ENCODE measurements at regions not wholly inside any gene's neighbourhood (a gene's known extent, or its start where the extent isn't known, plus 50 kb on each side); places are given as distances from the start of the nearest gene placed in this dataset.
"Not testable (repeated sequence)": the region's sequence is repeated elsewhere in the genome, so short reads cannot be mapped to it uniquely, and the experiment has no call there.

DNA sequence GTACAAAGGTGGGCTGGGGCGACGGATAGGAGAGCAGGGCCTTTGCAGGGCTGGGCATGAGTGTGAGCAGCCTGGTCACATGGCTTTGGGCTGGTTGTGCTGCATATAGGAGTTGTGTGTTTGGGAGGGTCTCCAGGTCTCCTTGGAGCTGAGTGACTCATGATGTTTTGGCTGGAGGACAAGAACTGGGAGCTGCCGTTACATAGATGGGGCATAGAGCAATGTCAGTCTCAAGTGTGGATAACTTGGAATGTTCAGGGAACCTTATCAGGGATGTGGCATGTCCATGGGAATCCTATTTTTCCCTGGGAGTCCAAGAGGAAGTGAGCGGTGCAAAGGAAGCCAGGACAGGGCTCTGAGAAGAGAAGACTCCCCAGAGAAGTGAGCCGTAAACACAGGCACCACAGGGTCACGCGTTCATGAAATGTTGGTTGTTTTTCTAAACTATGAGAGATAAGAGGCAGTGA, 136.4 kb upstream of the KCNE2 start:
- no peaks in the 10 kb centered on the region for H3K4me1 Mint-ChIP-seq (ENCODE audit: low read depth)
- DNase-seq (ENCODE audit: low spot score): no peak
- H3K27me3 Mint-ChIP-seq (ENCODE audit: insufficient read depth): no peaks in the 10 kb centered on the region
- intact Hi-C loops (cut with micrococcal nuclease): no loop called here
- no peaks in the 10 kb centered on the region for H3K9me3 Mint-ChIP-seq
- H3K27ac Mint-ChIP-seq: no peak overlapping the region
- no peaks in the 10 kb centered on the region for H3K36me3 Mint-ChIP-seq (ENCODE audit: low read depth)
- no peak overlapping the region for H3K4me3 Mint-ChIP-seq

DNA sequence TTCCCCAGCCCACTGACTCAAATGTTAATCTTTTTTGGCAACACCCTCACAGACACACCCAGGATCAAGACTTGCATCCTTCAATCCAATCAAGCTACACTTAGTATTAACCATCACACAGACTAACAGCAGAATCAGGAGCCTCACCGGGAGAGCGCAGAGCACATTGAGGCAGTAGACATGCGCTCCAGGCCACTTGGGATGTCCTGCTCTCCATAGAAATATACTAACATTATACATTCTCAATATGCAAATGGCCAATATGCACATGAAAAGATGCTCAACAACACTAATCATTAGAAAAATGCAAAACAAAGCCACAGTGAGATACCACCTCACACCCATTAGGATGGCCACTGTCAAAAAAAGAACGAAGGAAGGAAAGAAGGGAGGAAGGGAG, 135.0 kb upstream of the KCNE2 start:
- Mint-ChIP-seq H3K36me3 (ENCODE audit: low read depth) (no peaks in the 10 kb centered on the region), H3K4me1 (ENCODE audit: low read depth) (no peaks in the 10 kb centered on the region), H3K9me3 (no peaks in the 10 kb centered on the region), H3K27me3 (ENCODE audit: insufficient read depth) (no peaks in the 10 kb centered on the region), H3K27ac (no peak overlapping the region), H3K4me3 (no peak overlapping the region)
- DNase-seq (ENCODE audit: low spot score): no peak
- intact Hi-C loops (cut with micrococcal nuclease): no loop called here

DNA sequence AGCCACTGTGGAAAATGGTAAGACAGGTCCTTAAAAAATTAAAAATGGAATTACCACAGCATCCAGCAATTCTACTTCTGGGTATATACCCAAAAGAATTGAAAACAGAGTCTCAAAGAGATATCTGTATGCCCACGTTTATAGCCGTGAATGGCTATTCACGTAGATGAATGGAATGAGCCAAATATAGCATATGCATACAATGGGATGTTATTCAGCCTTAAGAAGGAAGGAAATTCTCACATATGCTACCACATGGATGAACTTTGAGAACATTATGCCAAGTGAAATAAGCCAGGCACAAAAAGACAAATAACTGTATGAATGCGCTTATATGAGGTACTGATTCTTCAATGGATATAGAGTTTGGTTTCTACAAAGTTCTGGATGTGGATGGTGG, 134.5 kb upstream of the KCNE2 start:
- no peaks in the 10 kb centered on the region for H3K27me3 Mint-ChIP-seq (ENCODE audit: insufficient read depth)
- H3K4me1 Mint-ChIP-seq (ENCODE audit: low read depth): no peaks in the 10 kb centered on the region
- intact Hi-C loops (cut with micrococcal nuclease): no loop called here
- DNase-seq (ENCODE audit: low spot score): no peak
- H3K9me3 Mint-ChIP-seq: no peaks in the 10 kb centered on the region
- no peaks in the 10 kb centered on the region for H3K36me3 Mint-ChIP-seq (ENCODE audit: low read depth)
- no peak overlapping the region for H3K27ac Mint-ChIP-seq
- H3K4me3 Mint-ChIP-seq: no peak overlapping the region

DNA sequence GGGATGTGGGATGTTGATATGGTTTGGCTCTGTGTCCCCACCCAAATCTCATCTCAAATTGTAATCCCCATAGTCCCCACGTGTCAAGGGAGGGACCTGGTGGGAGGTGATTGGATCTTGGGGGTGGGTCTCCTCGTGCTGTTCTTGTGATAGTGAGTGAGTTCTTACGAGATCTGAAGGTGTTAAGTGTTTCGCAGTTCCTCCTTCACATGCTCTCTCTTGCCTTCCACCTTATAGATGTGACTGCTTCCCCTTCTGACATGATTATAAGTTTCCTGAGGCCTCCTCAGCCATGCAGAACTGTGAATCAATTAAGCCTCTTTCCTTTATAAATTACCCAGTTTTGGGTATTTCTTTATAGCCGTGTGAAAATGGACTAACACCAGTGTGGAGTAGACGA, 130.1 kb upstream of the KCNE2 start:
- H3K27ac Mint-ChIP-seq; H3K36me3 Mint-ChIP-seq (ENCODE audit: low read depth); DNase-seq (ENCODE audit: low spot score); H3K9me3 Mint-ChIP-seq; H3K4me3 Mint-ChIP-seq; H3K4me1 Mint-ChIP-seq (ENCODE audit: low read depth); intact Hi-C loops (cut with micrococcal nuclease): not testable (repeated sequence)
- H3K27me3 Mint-ChIP-seq (ENCODE audit: insufficient read depth): peaks cover 10% of the 10 kb centered on the region

DNA sequence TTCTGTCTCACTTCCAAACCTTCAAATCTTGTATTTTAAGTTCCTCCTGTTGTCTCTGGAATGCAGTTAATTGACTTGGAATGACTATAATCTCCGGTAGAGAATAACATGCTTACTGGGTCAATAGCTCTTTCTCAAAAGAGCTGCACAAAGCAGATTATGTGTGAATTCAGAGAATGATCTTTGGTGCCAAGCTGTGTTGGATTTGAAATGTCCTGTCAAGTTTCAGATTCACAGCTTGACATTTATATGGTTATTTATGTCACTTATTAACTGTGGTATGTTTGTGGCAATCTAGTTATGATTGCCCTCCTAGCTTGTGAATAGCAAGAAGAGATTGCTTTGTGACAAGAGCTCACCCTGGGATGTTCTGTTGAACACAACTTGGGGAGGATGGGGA, 128.3 kb upstream of the KCNE2 start:
- Mint-ChIP-seq H3K27ac (no peak overlapping the region), H3K27me3 (ENCODE audit: insufficient read depth) (peaks cover 10% of the 10 kb centered on the region), H3K4me1 (ENCODE audit: low read depth) (peaks cover 4% of the 10 kb centered on the region), H3K9me3 (peaks cover 3% of the 10 kb centered on the region), H3K4me3 (no peak overlapping the region), H3K36me3 (ENCODE audit: low read depth) (peaks cover 4% of the 10 kb centered on the region)
- DNase-seq (ENCODE audit: low spot score): no peak
- intact Hi-C loops (cut with micrococcal nuclease): no loop called here

DNA sequence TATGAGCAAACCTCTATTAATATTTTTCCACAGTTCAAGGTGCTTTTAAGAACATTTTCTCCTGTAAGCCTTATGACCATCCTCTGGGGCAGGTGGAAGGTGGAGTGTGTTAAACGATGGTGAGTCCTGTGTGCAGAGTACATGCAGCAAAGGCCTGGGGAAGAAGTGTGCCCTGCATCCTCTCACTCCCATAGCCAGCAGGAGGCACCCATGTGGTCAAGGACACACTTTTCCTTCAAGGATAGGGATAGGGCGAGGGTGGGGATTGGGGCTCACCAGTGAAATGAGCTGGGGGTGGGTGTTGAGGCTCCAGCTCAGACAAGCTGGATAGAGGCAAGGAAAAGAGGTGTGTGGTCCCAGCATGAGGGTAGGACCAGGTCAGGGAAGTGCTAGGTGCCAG, 120.8 kb upstream of the KCNE2 start:
- Mint-ChIP-seq H3K4me3 (no peak overlapping the region), H3K4me1 (ENCODE audit: low read depth) (no peaks in the 10 kb centered on the region), H3K27ac (no peak overlapping the region), H3K36me3 (ENCODE audit: low read depth) (no peaks in the 10 kb centered on the region), H3K27me3 (ENCODE audit: insufficient read depth) (peaks cover 3% of the 10 kb centered on the region), H3K9me3 (peaks cover 14% of the 10 kb centered on the region)
- DNase-seq (ENCODE audit: low spot score): no peak
- intact Hi-C loops (cut with micrococcal nuclease): loop anchor here (2.0 kb wide), 1 partner anchor 318 kb away; no protein-coding TSS in a partner anchor

DNA sequence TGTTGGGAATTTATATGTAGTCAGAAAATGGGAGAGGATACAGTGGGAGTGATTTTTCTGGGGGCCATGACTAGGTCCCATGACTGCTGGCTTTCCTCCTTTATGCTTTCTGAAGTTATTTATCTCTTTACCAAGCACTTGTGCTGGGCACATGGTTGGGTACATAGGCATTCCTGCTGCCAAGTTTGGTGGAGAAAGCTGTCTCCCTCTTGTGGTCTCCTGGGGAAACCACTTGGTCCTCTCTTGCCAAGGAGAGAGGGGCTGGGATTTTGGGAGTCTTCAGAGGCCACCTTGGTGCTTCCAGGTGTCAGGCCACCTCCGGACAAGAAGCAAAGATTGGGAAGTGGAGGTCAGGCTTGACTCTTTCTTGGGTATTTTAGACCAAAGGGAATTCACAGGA, 120.2 kb upstream of the KCNE2 start:
- DNase-seq (ENCODE audit: low spot score): no peak
- Mint-ChIP-seq H3K9me3 (peaks cover 19% of the 10 kb centered on the region), H3K27ac (no peak overlapping the region), H3K27me3 (ENCODE audit: insufficient read depth) (peaks cover 3% of the 10 kb centered on the region), H3K4me3 (no peak overlapping the region), H3K36me3 (ENCODE audit: low read depth) (no peaks in the 10 kb centered on the region), H3K4me1 (ENCODE audit: low read depth) (no peaks in the 10 kb centered on the region)
- intact Hi-C loops (cut with micrococcal nuclease): loop anchor here (2.0 kb wide), 1 partner anchor 319 kb away; no protein-coding TSS in a partner anchor

DNA sequence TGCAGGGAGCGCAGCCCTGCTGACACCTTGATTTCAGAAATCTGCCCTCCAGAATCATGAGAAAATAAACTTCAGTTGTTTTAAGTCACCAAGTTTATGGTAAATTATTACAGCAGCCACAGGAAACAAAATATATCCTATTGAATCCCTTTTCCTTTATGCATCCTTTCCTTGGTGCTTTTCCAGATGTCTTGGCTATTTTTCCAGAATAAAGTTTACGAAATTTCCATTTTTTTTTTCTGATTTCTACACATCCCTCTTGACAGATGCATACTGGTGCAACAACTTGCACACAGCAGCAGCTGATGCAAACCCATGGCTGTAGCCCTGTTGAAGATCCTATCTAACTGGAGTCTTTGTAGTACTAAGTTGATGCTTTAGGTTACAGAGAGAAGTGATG, 111.1 kb upstream of the KCNE2 start:
- Mint-ChIP-seq H3K4me3 (no peak overlapping the region), H3K27ac (no peak overlapping the region), H3K27me3 (ENCODE audit: insufficient read depth) (peaks cover 8% of the 10 kb centered on the region), H3K9me3 (peaks cover 41% of the 10 kb centered on the region), H3K36me3 (ENCODE audit: low read depth) (peaks cover 2% of the 10 kb centered on the region), H3K4me1 (ENCODE audit: low read depth) (no peaks in the 10 kb centered on the region)
- no peak for DNase-seq (ENCODE audit: low spot score)
- intact Hi-C loops (cut with micrococcal nuclease): no loop called here

DNA sequence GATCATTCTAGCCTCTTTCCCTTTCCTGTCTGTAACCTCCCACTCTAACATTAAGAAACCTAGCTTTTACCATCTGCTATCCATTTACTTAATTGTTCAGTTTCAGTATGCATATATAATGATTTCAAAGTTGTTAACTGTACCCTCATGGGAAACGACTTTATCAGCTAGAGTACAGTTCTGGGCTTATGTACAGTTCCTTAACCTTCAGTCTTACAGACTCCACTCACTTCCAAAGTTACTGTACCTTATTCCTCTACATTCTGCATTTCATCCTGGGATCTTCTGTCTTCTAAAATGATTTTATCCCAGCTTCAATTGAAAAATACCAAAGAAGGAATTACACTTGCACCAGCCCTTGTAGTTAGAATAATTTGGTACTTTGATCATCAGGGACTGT, 108.7 kb upstream of the KCNE2 start:
- H3K27ac Mint-ChIP-seq: no peak overlapping the region
- H3K4me3 Mint-ChIP-seq: no peak overlapping the region
- H3K4me1 Mint-ChIP-seq (ENCODE audit: low read depth): no peaks in the 10 kb centered on the region
- DNase-seq (ENCODE audit: low spot score): no peak
- peaks cover 39% of the 10 kb centered on the region for H3K9me3 Mint-ChIP-seq
- intact Hi-C loops (cut with micrococcal nuclease): no loop called here
- H3K36me3 Mint-ChIP-seq (ENCODE audit: low read depth): peaks cover 2% of the 10 kb centered on the region
- H3K27me3 Mint-ChIP-seq (ENCODE audit: insufficient read depth): peaks cover 16% of the 10 kb centered on the region

DNA sequence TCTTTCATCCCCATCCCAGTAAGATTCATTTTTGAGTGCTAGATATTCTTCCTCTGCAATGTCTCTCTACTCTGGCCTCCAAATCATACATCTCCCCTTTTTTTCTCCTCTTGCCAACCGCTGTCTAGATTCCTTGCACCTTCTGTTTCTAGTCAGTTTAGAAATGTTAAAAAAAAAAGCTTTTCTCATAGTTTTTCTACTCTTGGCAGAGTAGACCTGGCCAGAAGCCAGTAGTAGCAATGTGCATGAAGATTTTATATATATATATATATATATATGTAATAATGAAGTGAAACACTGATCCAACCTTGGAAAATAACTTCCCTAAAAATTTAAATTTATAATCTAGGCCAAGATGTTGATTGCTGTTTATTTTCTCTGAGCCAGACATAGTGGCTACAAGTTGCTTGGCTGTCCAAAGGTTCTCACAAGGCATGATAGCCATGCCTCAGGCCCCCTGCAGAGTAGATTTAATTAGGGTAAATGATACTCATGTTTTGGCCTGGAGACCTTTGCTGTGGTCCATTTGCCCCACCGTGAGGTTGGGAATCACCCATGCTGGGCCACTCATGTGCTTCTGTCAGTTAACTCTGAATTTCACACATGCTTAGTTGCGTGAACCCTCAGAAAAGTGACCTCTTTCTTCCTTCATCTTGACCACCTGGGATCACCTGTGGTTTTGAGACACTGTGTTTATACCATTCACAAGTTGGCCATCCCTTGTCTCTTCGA, 103.4 kb upstream of the KCNE2 start:
- DNase-seq (ENCODE audit: low spot score): no peak

DNA sequence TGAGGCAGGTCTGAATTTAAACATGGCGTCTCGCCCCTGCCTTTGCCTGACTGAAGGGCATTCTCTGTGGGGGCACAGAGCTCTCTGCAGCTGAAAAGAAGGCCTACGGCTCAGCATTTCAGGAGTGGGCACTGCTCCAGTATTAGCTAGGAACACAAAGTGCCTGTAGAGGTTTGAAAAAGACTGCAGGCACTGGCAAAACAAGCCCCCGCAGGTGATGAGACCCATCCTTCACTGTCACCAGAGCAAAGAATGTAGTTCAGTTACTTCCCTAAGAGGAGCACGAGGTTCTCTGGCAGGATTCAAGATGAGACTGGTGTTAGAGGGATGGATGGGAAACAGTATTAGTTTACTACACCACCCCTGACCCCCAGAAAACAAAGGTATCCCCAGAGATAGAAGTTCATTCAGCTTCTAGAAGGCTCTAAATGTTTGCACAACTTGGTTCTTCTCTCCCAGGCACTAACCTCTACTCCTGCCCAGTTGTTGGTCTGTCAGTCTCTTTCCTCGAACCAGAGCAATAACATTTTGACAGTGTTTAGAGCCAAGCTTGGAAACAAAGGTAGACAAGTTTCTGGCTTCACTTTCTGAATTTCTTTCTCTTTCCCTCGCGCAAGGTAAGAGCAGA, 101.9 kb upstream of the KCNE2 start:
- Mint-ChIP-seq H3K4me3 (no peak overlapping the region), H3K27ac (no peak overlapping the region), H3K36me3 (ENCODE audit: low read depth) (peaks cover 8% of the 10 kb centered on the region), H3K4me1 (ENCODE audit: low read depth) (no peaks in the 10 kb centered on the region), H3K9me3 (peaks cover 25% of the 10 kb centered on the region), H3K27me3 (ENCODE audit: insufficient read depth) (peaks cover 10% of the 10 kb centered on the region)
- no peak for DNase-seq (ENCODE audit: low spot score)
- intact Hi-C loops (cut with micrococcal nuclease): no loop called here

More for the DNA sequence above, 103.4 kb upstream of the KCNE2 start:
- H3K27me3 Mint-ChIP-seq (ENCODE audit: insufficient read depth): peaks cover 10% of the 10 kb centered on the region
- intact Hi-C loops (cut with micrococcal nuclease): no loop called here
- no peaks in the 10 kb centered on the region for H3K4me1 Mint-ChIP-seq (ENCODE audit: low read depth)
- peaks cover 28% of the 10 kb centered on the region for H3K9me3 Mint-ChIP-seq
- H3K27ac Mint-ChIP-seq: no peak overlapping the region
- H3K36me3 Mint-ChIP-seq (ENCODE audit: low read depth): peaks cover 8% of the 10 kb centered on the region
- H3K4me3 Mint-ChIP-seq: no peak overlapping the region

DNA sequence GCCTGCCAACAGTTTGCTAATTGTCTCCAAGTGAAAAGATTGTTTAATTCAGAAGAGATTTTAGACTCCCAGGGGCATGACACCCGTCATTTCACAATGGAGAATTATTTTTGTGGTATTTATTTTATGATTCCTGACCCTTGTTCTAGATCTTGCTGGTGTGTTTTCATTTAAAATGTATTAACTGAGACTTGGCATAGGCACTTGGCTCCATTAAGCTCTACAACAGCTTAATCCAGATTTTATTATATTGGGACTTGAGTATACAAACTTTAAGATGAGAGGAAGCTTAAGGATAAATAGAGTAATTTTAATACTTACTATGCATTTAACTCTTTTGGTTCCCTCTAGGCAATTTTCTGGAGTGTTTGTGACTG, 101.3 kb upstream of the KCNE2 start:
- no peak overlapping the region for H3K27ac Mint-ChIP-seq
- H3K36me3 Mint-ChIP-seq (ENCODE audit: low read depth): peaks cover 8% of the 10 kb centered on the region
- peaks cover 21% of the 10 kb centered on the region for H3K9me3 Mint-ChIP-seq
- H3K4me1 Mint-ChIP-seq (ENCODE audit: low read depth): no peaks in the 10 kb centered on the region
- H3K4me3 Mint-ChIP-seq: no peak overlapping the region
- no peak for DNase-seq (ENCODE audit: low spot score)
- intact Hi-C loops (cut with micrococcal nuclease): no loop called here
- H3K27me3 Mint-ChIP-seq (ENCODE audit: insufficient read depth): peaks cover 12% of the 10 kb centered on the region

DNA sequence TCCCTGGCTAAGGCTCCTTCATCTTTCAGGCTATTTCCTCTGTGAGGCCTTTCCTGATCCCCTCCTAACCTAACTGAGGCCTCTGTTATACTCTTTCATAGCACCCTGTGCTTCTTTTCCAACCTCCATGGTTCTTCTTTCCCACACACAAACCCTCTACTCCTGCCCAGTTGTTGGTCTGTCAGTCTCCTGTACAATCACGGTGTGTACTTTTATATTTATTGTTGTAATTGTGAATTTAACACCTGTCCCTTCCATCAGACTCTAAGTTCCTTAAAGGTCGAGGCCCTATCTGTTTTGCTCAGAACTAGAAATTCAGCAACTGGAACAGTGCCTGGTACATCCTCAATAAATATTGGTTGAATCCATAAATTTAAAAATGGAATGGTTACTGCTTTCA, 100.2 kb upstream of the KCNE2 start:
- Mint-ChIP-seq H3K9me3 (peaks cover 17% of the 10 kb centered on the region), H3K4me1 (ENCODE audit: low read depth) (no peaks in the 10 kb centered on the region), H3K36me3 (ENCODE audit: low read depth) (peaks cover 8% of the 10 kb centered on the region), H3K27ac (no peak overlapping the region), H3K27me3 (ENCODE audit: insufficient read depth) (peaks cover 7% of the 10 kb centered on the region), H3K4me3 (no peak overlapping the region)
- DNase-seq (ENCODE audit: low spot score): no peak
- intact Hi-C loops (cut with micrococcal nuclease): no loop called here

All from activated T-helper 1 cell treated with anti-CD3 and anti-CD28 coated beads, Interleukin-12 subunit alpha, Interleukin-12 subunit beta, Interleukin-2, Interleukin-4 antibody, amounts not matched to agents 30 ng/mL and 10 ng/mL and 1 ng/mL, durations not matched to agents 14 hours and 24 hours and 36 hours (primary cell).